ENCODE measurements at regions not wholly inside any gene's neighbourhood (a gene's known extent, or its start where the extent isn't known, plus 50 kb on each side); places are given as distances from the start of the nearest gene placed in this dataset.

GRCh38 chr16:60755907-60756306 lies 1280.3 kb downstream of the CDH8 start:
- no peak for DNase-seq (ENCODE audit: low spot score in 2 of 2)
- Histone ChIP-seq H3K36me3 (no peaks in the 10 kb centered on the region), H3K27me3 (no peaks in the 10 kb centered on the region), H3K9me3 (no peaks in the 10 kb centered on the region), H3K4me3 (no peak overlapping the region), H3K27ac (no peak overlapping the region), H3K4me1 (no peaks in the 10 kb centered on the region)
- no peak for TF ChIP-seq CTCF (IDR thresholded peaks at IDR 0.05)
- intact Hi-C loops (cut with DNase I), result no loop called here

- no peak for DNase-seq (ENCODE audit: low spot score in 2 of 2)
- H3K9me3 ChIP-seq, result no peaks in the 10 kb centered on the region
- H3K4me3 ChIP-seq, result no peak overlapping the region
- H3K4me1 ChIP-seq, result no peaks in the 10 kb centered on the region
- intact Hi-C loops (cut with DNase I), result no loop called here
- H3K27me3 ChIP-seq, result no peaks in the 10 kb centered on the region
- TF ChIP-seq CTCF (IDR thresholded peaks at IDR 0.05), result no peak
- no peak overlapping the region for H3K27ac ChIP-seq
- no peaks in the 10 kb centered on the region for H3K36me3 ChIP-seq
These were observed 1287.9 kb downstream of the CDH8 start for GRCh38 chr16:60748366-60748765.

- no peak for TF ChIP-seq CTCF (IDR thresholded peaks at IDR 0.05)
- H3K4me1 ChIP-seq, result no peaks in the 10 kb centered on the region
- no peak for DNase-seq (ENCODE audit: low spot score in 2 of 2)
- no peak overlapping the region for H3K4me3 ChIP-seq
- H3K9me3 ChIP-seq, result no peaks in the 10 kb centered on the region
- no peaks in the 10 kb centered on the region for H3K36me3 ChIP-seq
- no peak overlapping the region for H3K27ac ChIP-seq
- intact Hi-C loops (cut with DNase I), result no loop called here
- no peaks in the 10 kb centered on the region for H3K27me3 ChIP-seq
These were observed 1292.0 kb downstream of the CDH8 start for GRCh38 chr16:60744198-60744597.

GRCh38 chr16:60741810-60742209 lies 1294.4 kb downstream of the CDH8 start:
- Histone ChIP-seq H3K36me3 (no peaks in the 10 kb centered on the region), H3K27ac (no peak overlapping the region), H3K4me1 (no peaks in the 10 kb centered on the region), H3K9me3 (no peaks in the 10 kb centered on the region), H3K27me3 (no peaks in the 10 kb centered on the region), H3K4me3 (no peak overlapping the region)
- DNase-seq (ENCODE audit: low spot score in 2 of 2), result no peak
- no peak for TF ChIP-seq CTCF (IDR thresholded peaks at IDR 0.05)
- intact Hi-C loops (cut with DNase I), result no loop called here

GRCh38 chr16:60739737-60740683 lies 1296.2 kb downstream of the CDH8 start:
- H3K4me1 ChIP-seq, result no peaks in the 10 kb centered on the region

More at GRCh38 chr16:60739737-60740683, 1296.2 kb downstream of the CDH8 start:
- Histone ChIP-seq H3K4me3 (no peak overlapping the region), H3K27ac (no peak overlapping the region), H3K27me3 (no peaks in the 10 kb centered on the region), H3K36me3 (no peaks in the 10 kb centered on the region), H3K9me3 (no peaks in the 10 kb centered on the region)
- TF ChIP-seq CTCF (IDR thresholded peaks at IDR 0.05), result no peak
- no peak for DNase-seq (ENCODE audit: low spot score in 2 of 2)
- intact Hi-C loops (cut with DNase I), result no loop called here
